HG02973 (cell line): ENCODE measurements at regions not wholly inside any gene's neighbourhood (a gene's known extent, or its start where the extent isn't known, plus 50 kb on each side); places are given as distances from the start of the nearest gene placed in this dataset.
A peak's percentile ranks its signal among the peaks of the same experiment; 100 is the strongest.

Experiments used
- ATAC-seq: cut with Tn5 transposase; IDR thresholded peaks from one replicate; pipeline ENCODE4 v1.9.1; 2021; ENCODE audit warnings: moderate library complexity; ENCODE audit not compliant: unreplicated experiment

DNA sequence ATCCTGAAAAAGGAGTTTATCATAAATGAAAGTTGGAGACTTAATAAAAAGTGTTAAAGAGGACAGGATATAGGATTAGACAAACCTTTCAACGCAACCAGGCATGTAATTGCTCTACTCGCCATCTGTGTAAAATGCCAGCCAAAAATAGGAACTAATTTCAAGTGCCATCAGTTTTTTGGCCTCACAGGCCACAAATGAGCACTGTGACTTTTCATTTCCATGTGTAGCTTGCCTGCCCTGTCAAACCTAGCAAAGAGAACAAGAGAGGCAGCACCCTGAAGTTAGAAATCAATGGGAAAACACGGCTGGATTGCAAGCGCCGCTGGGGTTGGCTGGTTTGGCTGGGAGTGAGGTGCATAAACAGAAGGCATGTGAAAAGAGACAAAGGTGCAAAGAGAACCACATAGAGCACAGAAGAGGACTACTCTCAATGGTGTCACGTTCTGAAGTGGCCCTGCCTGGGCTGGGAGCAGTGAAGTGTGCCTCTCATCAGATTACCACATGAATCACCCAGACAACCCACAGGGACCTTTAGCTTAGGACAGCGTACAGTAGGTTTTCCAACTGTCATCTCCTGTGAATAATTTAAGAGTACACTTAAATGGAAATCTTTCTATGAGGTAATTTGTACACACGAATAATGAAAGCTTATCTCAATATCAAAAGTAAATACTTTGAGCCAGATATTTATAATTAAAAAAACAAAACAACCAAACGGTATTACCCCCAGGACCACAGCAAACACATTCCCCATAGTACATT, 78.0 kb upstream of the NHSL1 start:
- no peak for ATAC-seq

DNA sequence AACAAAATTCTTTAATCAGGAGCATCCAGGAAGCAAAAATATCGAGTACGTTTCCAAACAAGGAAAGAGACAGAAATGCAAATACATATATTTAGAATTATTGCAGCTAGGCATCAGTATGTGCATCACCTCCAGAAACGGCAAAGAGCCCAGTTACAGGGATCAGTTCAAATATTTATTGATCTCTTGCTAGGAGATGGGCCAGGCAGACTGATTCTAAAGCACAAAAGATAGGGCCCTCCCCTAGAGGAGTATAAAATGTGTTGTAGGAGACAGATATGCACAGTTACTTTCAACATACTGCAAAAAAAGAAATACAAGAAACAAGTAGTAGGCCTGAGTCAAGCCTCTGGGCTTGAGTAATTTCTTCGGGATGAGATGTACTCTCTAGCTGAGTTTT, 80.7 kb upstream of the NHSL1 start:
- ATAC-seq, result no peak

DNA sequence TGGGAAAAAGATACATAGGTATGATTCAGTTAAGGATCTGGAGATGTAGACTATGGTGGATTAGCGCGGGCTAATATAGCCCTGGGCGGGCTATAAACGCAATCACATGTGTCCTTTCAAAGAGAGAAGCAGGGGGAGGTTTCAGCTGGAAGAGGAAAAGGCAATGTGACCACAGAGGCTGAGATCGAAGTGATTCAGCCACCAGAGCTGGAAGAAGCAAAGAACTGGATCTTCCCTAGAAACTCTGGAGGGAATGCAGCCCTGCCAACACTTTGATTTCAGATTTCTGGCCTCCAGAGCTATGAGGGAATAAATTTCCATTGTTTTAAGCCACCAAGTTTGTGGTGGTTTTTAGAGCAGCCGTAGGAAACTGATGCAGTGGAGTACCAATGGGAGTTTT, 81.5 kb upstream of the NHSL1 start:
- ATAC-seq, result no peak

DNA sequence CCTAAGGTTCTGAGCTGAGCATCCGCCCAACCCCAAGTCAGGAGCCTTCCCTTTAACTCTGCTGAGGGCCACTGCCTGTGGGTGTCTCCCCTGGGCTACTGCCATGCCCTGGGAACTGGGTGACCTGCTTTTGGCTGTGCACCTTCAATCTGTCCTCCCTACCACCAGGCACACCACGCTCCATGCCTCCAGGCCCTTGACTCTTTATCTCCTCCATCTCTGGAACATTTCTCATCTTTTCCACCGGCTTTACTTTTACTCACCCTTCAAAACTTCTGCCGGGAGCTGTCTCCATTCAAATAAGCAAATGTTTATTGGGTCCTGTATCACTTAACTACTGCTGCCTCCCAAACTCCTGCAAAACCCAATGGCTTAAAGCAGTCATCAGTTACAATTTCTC, 83.3 kb upstream of the NHSL1 start:
- ATAC-seq, result no peak

DNA sequence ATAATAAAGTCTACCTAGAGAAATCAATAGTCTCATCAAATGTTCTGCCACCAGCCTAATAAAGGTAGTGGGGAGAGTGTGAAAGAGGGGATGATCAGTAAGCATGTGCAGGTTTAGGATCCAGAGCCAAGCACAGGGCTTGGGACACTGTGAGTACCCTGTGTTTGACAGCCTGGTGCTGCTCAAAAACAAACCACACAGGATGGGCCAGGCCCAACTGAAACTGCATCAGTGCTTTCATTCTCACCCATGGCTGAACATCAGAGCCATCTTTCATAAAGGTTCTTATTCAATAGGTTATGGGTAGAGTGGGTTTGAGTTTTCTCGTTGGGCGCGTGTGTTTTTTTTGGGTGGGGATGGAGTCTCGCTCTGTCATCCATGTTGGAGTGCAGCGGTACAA, 87.3 kb upstream of the NHSL1 start:
- no peak for ATAC-seq

DNA sequence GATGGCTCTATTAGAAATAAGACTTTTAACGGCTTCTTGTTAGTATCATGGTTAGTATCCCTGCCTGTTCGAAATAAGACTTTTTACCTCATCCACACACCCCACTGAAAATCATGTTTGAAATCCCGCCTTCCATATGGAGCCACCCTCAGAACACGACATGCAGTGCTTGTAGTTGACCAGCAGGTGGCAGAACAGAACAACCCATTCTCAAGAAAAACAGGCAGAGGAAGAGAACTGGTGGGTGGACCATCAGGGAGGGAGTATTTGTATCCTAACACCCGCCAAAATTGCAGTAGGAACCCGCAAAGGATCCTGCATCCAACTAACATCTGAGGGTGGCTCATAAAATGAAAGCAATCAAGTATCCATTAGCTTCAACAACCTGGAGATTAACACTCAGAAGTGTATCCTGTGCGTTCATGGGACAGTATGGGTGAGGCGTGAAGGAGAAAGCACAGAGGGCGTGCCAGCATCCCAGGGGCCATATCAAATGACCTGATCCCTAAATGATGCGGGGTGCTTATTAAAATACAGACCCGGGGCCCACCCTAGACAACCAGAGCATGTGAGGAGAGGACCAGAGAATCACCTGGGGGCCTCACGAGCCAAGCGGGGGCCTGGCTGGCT, 89.6 kb upstream of the NHSL1 start:
- ATAC-seq, result no peak

DNA sequence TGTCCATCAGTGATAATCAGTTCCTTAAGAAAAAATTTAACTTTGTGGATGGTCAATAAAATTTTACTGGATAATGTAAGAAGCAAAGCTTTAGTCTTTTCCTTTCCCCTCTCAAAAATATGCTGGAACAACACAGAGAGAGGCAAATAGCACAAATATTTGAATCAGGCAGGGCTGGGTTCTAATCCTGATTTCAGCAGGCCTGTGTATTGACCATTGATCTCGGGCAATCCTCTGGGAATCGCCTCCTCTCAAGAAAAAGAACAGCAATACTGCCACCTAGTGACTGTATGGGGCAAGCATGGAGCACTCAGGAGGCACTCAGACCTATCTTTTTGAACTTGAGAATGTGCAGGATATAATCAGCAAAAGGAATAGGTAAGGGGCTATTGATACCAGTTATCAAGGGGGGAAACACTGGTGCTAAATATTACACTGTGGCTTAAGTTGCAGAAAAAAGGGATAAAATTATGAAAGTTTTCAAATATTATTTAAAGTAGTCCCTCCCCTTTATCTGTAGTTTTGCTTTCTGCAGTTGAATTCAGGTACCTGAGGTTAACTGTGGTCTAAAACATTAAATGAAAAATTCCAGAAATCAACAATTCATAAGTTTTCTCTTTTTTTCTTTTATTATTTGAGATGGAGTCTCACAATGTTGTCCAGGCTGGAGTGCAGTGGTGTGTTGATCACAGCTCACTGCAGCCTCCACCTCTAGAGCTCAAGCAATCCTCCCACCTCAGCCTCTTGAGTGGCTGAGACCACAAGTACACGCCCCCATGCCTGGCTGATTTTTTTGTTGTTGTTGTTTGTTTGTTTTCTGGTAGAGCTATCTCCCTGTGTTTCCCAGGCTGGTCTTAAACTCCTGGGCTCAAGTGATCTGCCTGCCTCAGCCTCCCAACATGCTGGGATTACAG, 91.8 kb upstream of the NHSL1 start:
- no peak for ATAC-seq

DNA sequence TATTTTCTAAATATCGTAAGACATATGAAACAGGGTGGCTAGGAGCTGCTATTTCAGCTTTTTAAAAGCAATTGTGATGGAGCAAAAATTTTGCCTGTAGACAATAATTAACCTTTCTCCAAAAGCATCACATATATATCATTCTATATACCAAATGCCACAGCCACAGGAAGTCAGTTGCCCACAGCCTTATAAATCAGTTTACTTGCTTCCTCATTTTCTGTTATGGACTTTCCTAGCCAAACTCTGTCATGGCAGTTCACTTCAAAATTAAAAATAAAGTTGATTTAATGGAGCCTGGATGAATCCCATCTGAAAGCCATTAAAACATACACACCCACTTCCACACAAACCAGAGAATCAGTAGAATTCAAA, 93.4 kb upstream of the NHSL1 start:
- ATAC-seq, result peak; percentile 56

DNA sequence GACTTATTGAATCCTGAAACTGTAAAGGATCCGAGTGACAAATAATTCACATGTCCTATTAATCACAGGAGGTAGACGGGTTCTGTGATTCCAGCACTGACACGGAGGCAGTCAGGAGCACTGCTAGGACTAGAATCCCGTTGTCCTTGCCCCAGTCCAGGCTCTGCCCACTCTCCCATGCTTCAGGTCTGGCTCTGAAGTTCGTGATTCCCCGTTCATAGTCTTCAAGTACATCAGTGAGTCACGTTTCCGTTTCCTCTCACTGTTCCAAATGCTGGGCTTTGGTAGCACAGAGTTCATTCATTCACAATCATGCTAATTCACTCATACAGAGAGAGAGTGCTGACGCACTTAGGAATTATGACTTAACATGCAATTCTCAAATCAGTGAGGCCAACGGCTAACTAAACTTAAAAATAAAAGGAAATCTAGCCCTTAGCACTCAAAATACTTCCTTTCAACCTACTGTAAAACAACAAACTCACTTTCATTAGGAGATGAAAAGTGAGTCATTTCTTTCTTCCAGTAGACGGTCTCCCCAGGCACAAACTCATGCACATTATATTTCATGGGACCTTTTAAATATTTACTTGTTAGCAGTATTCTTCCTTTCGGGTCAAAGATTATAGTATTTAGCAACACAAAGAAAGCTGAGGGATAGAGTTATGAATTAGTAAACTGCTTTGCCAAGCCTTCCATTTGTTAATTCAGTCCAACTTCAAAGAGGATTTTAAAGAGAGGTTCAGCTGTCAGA, 94.0 kb upstream of the NHSL1 start:
- ATAC-seq, result peak; percentile 78

DNA sequence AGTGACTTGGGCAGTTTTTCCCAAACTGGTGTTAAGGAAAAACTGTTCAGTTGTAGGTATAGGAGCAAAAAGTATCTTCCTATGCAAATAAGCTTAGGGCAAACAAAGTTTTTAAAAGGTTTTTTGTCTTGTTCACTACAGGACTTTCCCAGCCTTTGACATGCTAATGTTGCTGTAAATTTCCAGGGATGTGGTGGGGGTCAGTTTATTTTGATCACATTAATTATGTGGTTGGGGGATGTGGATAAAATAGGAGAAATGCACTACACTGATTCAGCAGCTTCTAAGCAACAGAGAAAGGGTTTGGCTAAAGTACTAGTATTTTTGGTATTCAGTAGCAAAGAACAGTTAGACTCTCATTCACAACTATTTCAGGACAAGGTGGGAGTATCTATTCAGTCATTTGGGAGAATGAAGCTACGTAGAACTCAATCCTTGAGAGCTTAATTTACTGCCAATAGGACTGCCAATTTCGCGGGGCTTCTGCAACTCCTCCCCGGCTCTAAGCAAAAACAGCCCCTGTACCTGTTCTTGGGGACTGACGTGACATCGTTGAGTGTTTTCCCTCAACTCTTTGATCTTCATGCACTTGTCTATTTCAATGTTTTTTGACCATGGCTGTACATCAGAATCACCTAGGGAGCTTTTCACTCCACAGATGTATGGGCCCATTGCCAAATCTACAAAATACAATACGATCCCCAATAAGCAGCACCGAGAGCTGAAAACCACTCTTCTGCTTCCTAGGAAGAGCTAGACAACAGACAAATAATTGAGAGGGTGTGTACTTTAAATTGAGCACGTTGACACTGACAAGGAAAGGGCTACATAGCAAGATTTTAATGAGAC, 94.8 kb upstream of the NHSL1 start:
- ATAC-seq, result no peak

DNA sequence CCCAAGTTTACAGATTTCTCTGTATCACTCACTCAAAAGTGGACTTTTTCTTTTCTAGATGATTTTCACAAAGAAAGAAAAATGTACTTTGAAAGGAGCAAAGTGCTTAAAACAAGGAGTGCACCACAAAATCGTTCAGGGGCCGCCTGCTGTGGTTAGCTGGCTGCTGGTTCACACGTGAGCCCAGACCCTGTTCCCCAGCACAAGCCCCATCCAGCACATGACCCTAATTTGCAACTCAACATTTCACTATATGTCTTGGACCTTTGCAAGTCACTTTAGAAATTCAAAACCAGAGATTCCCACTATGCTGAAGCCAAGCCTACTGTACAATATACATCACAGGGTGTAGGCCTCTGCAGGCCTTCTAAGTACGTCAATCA, 95.5 kb upstream of the NHSL1 start:
- ATAC-seq, result no peak

DNA sequence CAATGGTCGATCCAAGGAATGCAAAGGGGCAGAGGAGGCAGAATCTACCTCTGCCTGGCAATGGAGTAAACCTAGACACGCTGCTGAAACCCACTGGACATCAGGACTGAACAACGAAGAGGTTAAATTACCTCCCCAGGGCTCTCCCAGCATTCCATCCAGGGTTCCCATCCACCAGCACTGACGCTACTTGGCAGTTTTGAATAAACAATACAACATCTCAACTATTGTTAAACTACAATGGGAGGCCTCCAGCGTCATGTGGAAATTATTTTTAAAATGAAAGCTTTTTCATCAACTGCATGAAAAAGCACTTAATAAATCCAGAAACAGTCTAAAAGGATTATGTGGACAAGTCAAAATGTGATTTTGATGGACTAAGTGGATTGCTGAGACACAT, 96.8 kb upstream of the NHSL1 start:
- no peak for ATAC-seq

DNA sequence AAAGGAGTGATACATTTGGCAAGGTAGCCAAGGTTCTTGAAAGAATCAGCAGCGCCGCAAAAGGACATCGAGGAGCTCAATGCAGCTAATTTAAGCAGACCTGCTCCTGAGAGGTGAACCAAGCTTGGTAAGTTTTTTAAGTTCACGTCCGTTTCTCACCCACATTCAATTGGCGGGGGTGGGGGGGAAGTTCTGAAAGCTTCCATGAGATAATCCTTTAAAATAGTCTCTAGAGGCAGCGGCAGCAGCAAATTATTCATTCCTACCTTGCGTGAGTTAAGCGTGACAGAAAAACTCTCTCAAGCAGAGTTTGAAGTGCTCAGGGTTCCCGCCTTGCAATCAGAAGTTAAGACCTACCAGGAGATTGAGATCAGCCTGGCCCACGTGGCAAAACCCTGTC, 97.3 kb upstream of the NHSL1 start:
- ATAC-seq, result no peak

DNA sequence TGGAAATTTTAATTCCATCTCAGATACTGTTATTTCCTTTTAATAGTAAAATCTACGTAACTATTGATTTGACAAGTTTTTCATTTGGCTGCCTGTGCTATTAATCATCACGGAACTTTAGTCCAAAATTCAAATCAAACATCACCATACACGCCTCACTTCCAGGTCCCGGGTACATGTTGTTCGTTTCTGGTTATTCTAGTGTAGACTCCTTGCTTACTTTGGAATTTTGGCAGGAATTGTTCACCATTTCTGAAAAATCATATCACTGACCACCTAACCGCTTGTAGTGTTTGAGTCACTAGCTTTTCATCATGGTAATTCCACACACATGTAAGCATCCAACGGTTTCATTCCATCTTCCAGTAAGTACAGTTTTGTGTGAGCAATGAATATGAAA, 98.0 kb upstream of the NHSL1 start:
- ATAC-seq, result no peak

DNA sequence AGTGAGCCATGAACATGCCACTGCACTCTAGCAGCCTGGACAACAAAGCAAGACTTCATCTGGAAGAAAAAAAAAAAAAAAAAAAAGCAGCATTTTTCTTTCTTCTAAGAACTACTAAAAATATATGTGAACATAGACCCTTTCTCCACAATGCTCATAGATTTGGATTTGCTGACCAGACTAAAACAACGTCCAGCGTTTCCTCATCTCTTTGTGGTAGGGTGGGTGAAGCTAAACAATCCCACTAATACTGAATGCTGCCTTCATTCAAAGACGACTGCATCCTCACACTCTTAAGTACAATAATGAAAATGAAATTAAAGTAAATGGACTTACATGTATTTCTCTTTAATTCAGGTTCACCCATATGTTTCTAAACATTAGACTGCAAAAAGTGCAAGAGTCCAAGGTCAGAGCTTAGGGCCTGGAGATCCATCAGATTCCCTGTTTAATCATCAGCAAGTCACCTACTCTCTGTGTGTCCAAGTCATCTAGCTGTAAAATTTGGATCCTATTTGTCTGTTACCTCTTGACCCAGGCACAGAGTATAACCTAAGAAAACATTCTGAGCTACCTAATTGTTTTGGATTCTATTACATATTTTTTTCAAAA, 99.4 kb upstream of the NHSL1 start:
- ATAC-seq, result no peak

DNA sequence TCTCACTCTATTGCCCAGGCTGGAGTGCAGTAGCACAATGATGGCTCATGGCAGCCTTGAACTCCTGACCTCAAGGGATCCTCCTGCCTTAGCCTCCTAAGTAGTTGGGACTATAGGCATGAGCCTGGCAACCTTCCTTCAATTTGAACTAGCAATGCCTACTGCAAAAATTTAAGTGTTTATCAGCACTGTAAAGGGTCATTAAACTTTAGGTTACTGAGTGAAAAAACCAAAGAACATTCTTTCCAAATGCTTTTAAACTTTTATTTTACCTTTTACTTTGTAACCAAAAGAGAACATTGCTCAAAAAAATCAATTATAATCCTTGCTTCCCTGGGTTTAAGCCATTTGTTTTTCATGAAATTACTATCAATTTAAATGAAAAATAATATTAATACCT, 101.0 kb upstream of the NHSL1 start:
- ATAC-seq, result no peak

DNA sequence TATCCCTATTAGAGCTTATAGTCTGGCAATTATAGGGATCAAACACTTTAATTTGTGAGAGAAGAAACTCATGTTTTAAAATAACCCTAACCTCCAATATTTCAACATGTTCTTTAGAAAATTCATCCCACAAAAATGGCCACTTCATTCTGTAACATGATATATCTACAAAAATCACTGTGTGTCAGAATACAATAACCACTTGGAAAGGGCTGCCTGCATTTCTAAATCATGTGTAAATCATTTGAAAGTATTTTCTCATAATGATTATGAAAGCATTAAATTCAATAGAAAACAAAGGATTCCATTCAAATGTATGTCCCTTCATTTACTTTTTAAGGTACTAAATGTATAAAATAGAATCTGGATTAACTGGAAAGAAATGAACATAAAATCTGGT, 101.4 kb upstream of the NHSL1 start:
- no peak for ATAC-seq

DNA sequence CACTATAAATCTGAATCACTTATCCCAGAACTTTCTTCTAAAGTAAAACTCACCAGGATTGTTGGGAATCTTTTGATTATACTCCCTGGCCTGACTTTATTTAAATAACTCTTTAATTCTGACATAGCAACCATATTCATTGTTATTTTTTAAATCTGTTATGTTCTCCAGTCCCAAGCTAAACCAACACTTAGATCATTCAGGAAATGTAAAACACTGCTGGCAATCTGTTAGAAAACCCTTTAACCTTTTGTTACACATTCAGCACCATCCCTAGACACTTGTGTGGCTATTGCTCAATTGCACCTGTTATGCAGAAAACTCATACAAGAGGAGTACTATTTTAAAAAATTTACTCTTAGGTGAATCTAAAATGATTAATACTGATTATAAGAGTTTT, 101.8 kb upstream of the NHSL1 start:
- no peak for ATAC-seq

DNA sequence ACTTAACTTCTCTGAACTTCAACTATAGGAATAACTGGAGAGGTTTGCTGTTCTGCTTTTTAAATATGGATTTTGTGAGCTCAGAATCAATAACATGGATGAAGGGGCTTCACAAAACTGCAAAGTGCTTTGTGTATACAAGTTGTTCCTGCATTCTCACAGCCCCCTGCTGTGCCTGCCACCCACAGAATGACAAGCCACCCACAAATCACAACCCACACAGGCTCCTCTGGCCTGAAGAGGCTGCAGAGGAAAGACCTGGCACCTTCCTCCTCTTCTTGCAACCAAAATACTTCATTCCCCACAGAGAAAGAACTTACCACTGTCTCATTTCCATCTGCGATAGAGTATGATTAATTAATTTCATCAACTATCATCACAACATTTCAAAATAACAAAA, 106.7 kb upstream of the NHSL1 start:
- ATAC-seq, result no peak
